ENCODE measurements at regions not wholly inside any gene's neighbourhood (a gene's known extent, or its start where the extent isn't known, plus 50 kb on each side); places are given as distances from the start of the nearest gene placed in this dataset.

DNA sequence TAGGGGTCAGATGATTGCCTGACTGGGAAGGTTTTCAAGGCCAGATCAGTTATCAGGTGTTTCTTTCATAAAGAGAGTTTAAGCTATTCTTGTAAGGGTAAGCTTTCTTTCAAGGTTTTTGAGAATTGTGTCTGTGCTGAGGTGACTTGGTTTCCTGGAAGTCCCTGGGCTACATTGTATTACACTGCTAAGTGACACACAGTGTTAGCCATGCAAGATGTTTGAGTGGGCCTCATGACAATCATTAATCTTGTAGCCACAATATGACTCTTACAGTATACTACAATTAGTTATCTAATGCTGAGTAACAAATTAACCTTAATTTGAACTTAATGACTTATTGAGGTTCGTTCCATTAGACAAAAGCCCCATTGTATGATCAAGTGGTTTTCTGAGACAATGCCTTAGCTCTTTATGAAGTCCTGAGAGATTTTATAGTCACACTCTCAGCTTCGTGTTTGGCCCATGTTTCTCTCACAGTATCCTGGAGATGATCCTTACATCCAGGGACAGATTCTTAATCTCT is 186.7 kb downstream of the RPS12 start:
- DNase-seq = no peak
- Histone ChIP-seq H2AFZ (ENCODE audit: low read length) (no peak overlapping the region), H2BK120ac (ENCODE audit: low read depth, low read length, poor library complexity, severe bottlenecking) (no peak overlapping the region), H3K4me2 (ENCODE audit: insufficient read depth, insufficient read length, low read length) (no peak overlapping the region), H3K23me2 (ENCODE audit: insufficient read length, low read depth, low read length, poor library complexity, severe bottlenecking) (no peaks in the 10 kb centered on the region), H2BK5ac (ENCODE audit: insufficient read length, low read length) (no peak overlapping the region), H4K20me1 (ENCODE audit: control insufficient read depth, insufficient read depth, insufficient read length) (no peaks in the 10 kb centered on the region), H3T11ph (ENCODE audit: low read length) (no peak overlapping the region), H3K18ac (ENCODE audit: insufficient read length, low read depth, low read length) (no peak overlapping the region), H2BK12ac (ENCODE audit: insufficient read length, low read depth, low read length) (no peak overlapping the region), H3K27me3 (ENCODE audit: insufficient read depth, low read length) (no peaks in the 10 kb centered on the region), H3K9me3 (ENCODE audit: control insufficient read depth, low read depth, low read length) (no peaks in the 10 kb centered on the region), H4K5ac (ENCODE audit: insufficient read length, low read depth, low read length) (no peak overlapping the region), H4K8ac (replicated peaks; ENCODE audit: insufficient read length, low read depth, low read length) (no peak overlapping the region), H2BK20ac (ENCODE audit: low read depth, low read length, poor library complexity, severe bottlenecking) (no peak overlapping the region), H2AK5ac (ENCODE audit: insufficient read length, low read length) (no peak overlapping the region), H3K79me2 (ENCODE audit: insufficient read depth, low read length) (no peaks in the 10 kb centered on the region), H3K27ac (ENCODE audit: insufficient read length, low read depth, low read length) (no peak overlapping the region), H3K14ac (ENCODE audit: insufficient read depth, low read length) (no peak overlapping the region), H3K4me1 (ENCODE audit: insufficient read depth, low read length) (no peaks in the 10 kb centered on the region), H2BK15ac (ENCODE audit: low read depth, low read length) (no peak overlapping the region), H3K9ac (ENCODE audit: extremely low read depth, insufficient read length, low read length) (no peak overlapping the region), H3K56ac (ENCODE audit: insufficient read length, low read depth, low read length) (no peak overlapping the region), H3K4ac (ENCODE audit: low read depth, low read length) (no peak overlapping the region), H4K91ac (ENCODE audit: insufficient read length, low read depth, low read length) (no peak overlapping the region), H3K23ac (ENCODE audit: insufficient read length, low read depth, low read length) (no peak overlapping the region), H3K79me1 (ENCODE audit: insufficient read depth, low read depth, low read length, poor library complexity, severe bottlenecking) (no peaks in the 10 kb centered on the region)
- no CpG with 5 or more reads among the region's 2 CpGs for WGBS (ENCODE audit: extremely low coverage, insufficient read length, low lambda C conversion rate)
- TF ChIP-seq, protein P1, sequence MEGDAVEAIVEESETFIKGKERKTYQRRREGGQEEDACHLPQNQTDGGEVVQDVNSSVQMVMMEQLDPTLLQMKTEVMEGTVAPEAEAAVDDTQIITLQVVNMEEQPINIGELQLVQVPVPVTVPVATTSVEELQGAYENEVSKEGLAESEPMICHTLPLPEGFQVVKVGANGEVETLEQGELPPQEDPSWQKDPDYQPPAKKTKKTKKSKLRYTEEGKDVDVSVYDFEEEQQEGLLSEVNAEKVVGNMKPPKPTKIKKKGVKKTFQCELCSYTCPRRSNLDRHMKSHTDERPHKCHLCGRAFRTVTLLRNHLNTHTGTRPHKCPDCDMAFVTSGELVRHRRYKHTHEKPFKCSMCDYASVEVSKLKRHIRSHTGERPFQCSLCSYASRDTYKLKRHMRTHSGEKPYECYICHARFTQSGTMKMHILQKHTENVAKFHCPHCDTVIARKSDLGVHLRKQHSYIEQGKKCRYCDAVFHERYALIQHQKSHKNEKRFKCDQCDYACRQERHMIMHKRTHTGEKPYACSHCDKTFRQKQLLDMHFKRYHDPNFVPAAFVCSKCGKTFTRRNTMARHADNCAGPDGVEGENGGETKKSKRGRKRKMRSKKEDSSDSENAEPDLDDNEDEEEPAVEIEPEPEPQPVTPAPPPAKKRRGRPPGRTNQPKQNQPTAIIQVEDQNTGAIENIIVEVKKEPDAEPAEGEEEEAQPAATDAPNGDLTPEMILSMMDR (conservative IDR thresholded peaks at IDR 0.05) = no peak
- Mint-ChIP-seq H3K27ac (no peak overlapping the region), H3K27me3 (ENCODE audit: low read depth) (no peaks in the 10 kb centered on the region), H3K9me3 (peaks cover 0 to 5% of the 10 kb centered on the region in 2 experiments; a peak in 2 of 5 replicates), H3K4me3 (no peak overlapping the region), H3K36me3 (ENCODE audit: insufficient read depth in 1 of 3, low read depth in 3 of 3) (no peaks in the 10 kb centered on the region), H3K4me1 (no peaks in the 10 kb centered on the region)
